H1 (cell line): ENCODE measurements at regions not wholly inside any gene's neighbourhood (a gene's known extent, or its start where the extent isn't known, plus 50 kb on each side); places are given as distances from the start of the nearest gene placed in this dataset.

ENCODE experiments used
- CTCF ChIA-PET: fragments of 300-600 bp; sonication (Branson Sonifier 250); formaldehyde crosslinking; loops from one replicate; lab custom pipeline; 2021; ENCODE audit not compliant: partially characterized antibody; lab: Charles Lee
- POLR2A ChIA-PET: fragments of 300-600 bp; sonication (Branson Sonifier 250); formaldehyde crosslinking; loops from one replicate; lab custom pipeline; 2021; ENCODE audit warnings: inconsistent platforms; ENCODE audit not compliant: partially characterized antibody; lab: Charles Lee
- DNase-seq, 2 experiments: peaks; one replicate each; pipeline versions ENCODE4 v3.0.0 to v3.0.0-alpha.2; 2010 to 2022; ENCODE audit warnings: low spot score in 2 of 2, low read depth in 1 of 2, mixed read lengths in 1 of 2
- FAIRE-seq: peaks from 2 replicates; lab custom pipeline; 2011; peaks lifted over from hg19 to GRCh38; lab: Jason Lieb, UNC
- H2AFZ ChIP-seq: 2 replicates; pipeline ENCODE4 v1.8.1; 2012; ENCODE audit warnings: low read length, inconsistent platforms
- H2AK5ac ChIP-seq: 2 replicates; pipeline ENCODE4 v1.6.1; 2013; ENCODE audit warnings: low read depth, low read length
- H2BK120ac ChIP-seq: replicated peaks from 2 replicates; pipeline ENCODE3; 2013; ENCODE audit warnings: low read depth, low read length, inconsistent platforms
- H2BK12ac ChIP-seq: 2 replicates; pipeline ENCODE4 v1.6.1; 2013; ENCODE audit warnings: low read depth, low read length
- H2BK15ac ChIP-seq: 2 replicates; pipeline ENCODE4 v1.6.1; 2013; ENCODE audit warnings: low read length
- H2BK20ac ChIP-seq: 2 replicates; pipeline ENCODE4 v1.6.1; 2013; ENCODE audit warnings: low read length
- H2BK5ac ChIP-seq: 2 replicates; pipeline ENCODE4 v1.6.1; 2013; ENCODE audit warnings: low read depth, low read length
- H3K14ac ChIP-seq: 2 replicates; pipeline ENCODE4 v1.6.1; 2013; ENCODE audit warnings: inconsistent platforms; ENCODE audit not compliant: insufficient read length
- H3K18ac ChIP-seq: 2 replicates; pipeline ENCODE4 v1.6.1; 2013; ENCODE audit warnings: low read length; ENCODE audit errors: extremely low read depth
- H3K23ac ChIP-seq: 2 replicates; pipeline ENCODE4 v1.6.1; 2013; ENCODE audit warnings: inconsistent platforms; ENCODE audit not compliant: insufficient read length
- H3K23me2 ChIP-seq: 2 replicates; pipeline ENCODE4 v1.6.1; 2013; ENCODE audit warnings: low read depth, low read length
- H3K27ac ChIP-seq: 2 replicates; pipeline ENCODE4 v1.6.1; 2011; ENCODE audit warnings: low read depth, low read length, inconsistent platforms
- H3K27me3 ChIP-seq, 4 experiments: replicated peaks in 1 of 4; 1 replicate in 1 of 4; 2 replicates in 3 of 4; pipeline versions ENCODE4 v1.6.1 to v1.8.1; 2011 to 2013; ENCODE audit warnings: low read length in 3 of 4, mild to moderate bottlenecking in 3 of 4, inconsistent platforms in 2 of 4, mixed read lengths in 2 of 4, moderate library complexity in 1 of 4; ENCODE audit not compliant: control insufficient read depth in 3 of 4, insufficient read depth in 3 of 4; ENCODE audit errors: extremely low read depth in 1 of 4
- H3K36me3 ChIP-seq, 4 experiments: 2 replicates each; pipeline versions ENCODE4 v1.6.1 to v1.8.1; 2011 to 2013; ENCODE audit warnings: mild to moderate bottlenecking in 4 of 4, low read length in 3 of 4, moderate library complexity in 2 of 4, control low read depth in 1 of 4, inconsistent platforms in 1 of 4; ENCODE audit not compliant: insufficient read depth in 4 of 4, control insufficient read depth in 2 of 4
- H3K4ac ChIP-seq: replicated peaks from 2 replicates; pipeline ENCODE3; 2013; ENCODE audit warnings: low read length, low read depth, mixed read lengths, inconsistent platforms; ENCODE audit not compliant: insufficient read length
- H3K4me1 ChIP-seq, 4 experiments: replicated peaks in 1 of 4; 1 replicate in 1 of 4; 2 replicates in 3 of 4; pipeline versions ENCODE4 v1.6.1 to v1.8.1; 2011 to 2013; ENCODE audit warnings: low read length in 3 of 4, inconsistent platforms in 2 of 4, mixed read lengths in 1 of 4; ENCODE audit not compliant: insufficient read depth in 4 of 4, control insufficient read depth in 3 of 4
- H3K4me2 ChIP-seq, 2 experiments: 2 replicates each; pipeline versions ENCODE4 v1.6.1 to v1.8.1; 2011 to 2013; ENCODE audit warnings: low read depth in 2 of 2, low read length in 2 of 2, control low read depth in 1 of 2, inconsistent platforms in 1 of 2, mild to moderate bottlenecking in 1 of 2; ENCODE audit not compliant: insufficient read depth in 1 of 2
- H3K4me3 ChIP-seq, 4 experiments: fragments of 200-600, 300-600 bp in 1 of 4; sonication (generic), shearing (Covaris generic), sonication (Bioruptor Twin) in 1 of 4; 2 replicates each; pipeline versions ENCODE4 v1.5.1 to v1.8.1; 2011 to 2016; ENCODE audit warnings: low read length in 4 of 4, low read depth in 3 of 4, control low read depth in 2 of 4, inconsistent platforms in 2 of 4, mild to moderate bottlenecking in 2 of 4, mixed read lengths in 1 of 4, moderate library complexity in 1 of 4; ENCODE audit not compliant: insufficient read depth in 2 of 4; ENCODE audit errors: extremely low read depth in 1 of 4
- H3K56ac ChIP-seq: replicated peaks from 2 replicates; pipeline ENCODE3; 2013; ENCODE audit warnings: low read depth, mild to moderate bottlenecking, mixed read lengths, low read length, inconsistent platforms; ENCODE audit not compliant: insufficient read length
- H3K79me1 ChIP-seq: 2 replicates; pipeline ENCODE4 v1.6.1; 2013; ENCODE audit warnings: low read depth, low read length, control low read depth
- H3K79me2 ChIP-seq, 2 experiments: 2 replicates each; pipeline versions ENCODE4 v1.6.1 to v1.8.1; 2012 to 2013; ENCODE audit warnings: low read length in 2 of 2, mild to moderate bottlenecking in 2 of 2, inconsistent platforms in 1 of 2; ENCODE audit not compliant: insufficient read depth in 2 of 2, control insufficient read depth in 1 of 2
- H3K9ac ChIP-seq, 4 experiments: replicated peaks in 1 of 4; 1 replicate in 1 of 4; 2 replicates in 3 of 4; pipeline versions ENCODE4 v1.6.1 to v1.8.1; 2011 to 2013; ENCODE audit warnings: low read depth in 3 of 4, low read length in 3 of 4, control low read depth in 2 of 4, mild to moderate bottlenecking in 2 of 4, moderate library complexity in 2 of 4, inconsistent platforms in 1 of 4; ENCODE audit errors: extremely low read depth in 1 of 4
- H3K9me3 ChIP-seq, 2 experiments: 2 replicates each; pipeline versions ENCODE4 v1.6.1 to v1.8.1; 2012 to 2013; ENCODE audit warnings: mild to moderate bottlenecking in 2 of 2, moderate library complexity in 2 of 2, control low read depth in 1 of 2, inconsistent platforms in 1 of 2, low read depth in 1 of 2, low read length in 1 of 2, mixed read lengths in 1 of 2; ENCODE audit not compliant: insufficient read depth in 2 of 2
- H4K20me1 ChIP-seq, 2 experiments: replicated peaks in 1 of 2; 2 replicates each; pipeline versions ENCODE3 to v1.8.1; 2011 to 2013; ENCODE audit warnings: inconsistent platforms in 2 of 2, low read length in 2 of 2, mild to moderate bottlenecking in 1 of 2; ENCODE audit not compliant: insufficient read depth in 2 of 2, control insufficient read depth in 1 of 2
- H4K5ac ChIP-seq: 2 replicates; pipeline ENCODE4 v1.6.1; 2013; ENCODE audit warnings: low read length, low read depth, mixed read lengths, inconsistent platforms; ENCODE audit not compliant: insufficient read length
- H4K8ac ChIP-seq: 2 replicates; pipeline ENCODE4 v1.8.0; 2013; ENCODE audit warnings: mild to moderate bottlenecking, moderate library complexity, low read length, inconsistent platforms; ENCODE audit not compliant: insufficient read depth; ENCODE audit errors: extremely low read depth
- H4K91ac ChIP-seq: replicated peaks from 2 replicates; pipeline ENCODE3; 2013; ENCODE audit warnings: low read length, mixed read lengths, inconsistent platforms; ENCODE audit not compliant: insufficient read length
- CHD1 ChIP-seq: IDR thresholded peaks from 2 replicates; pipeline ENCODE4 v1.6.1; 2012; ENCODE audit warnings: low read depth, low read length, improper control_type of control experiment
- POLR2AphosphoS5 ChIP-seq: IDR thresholded peaks from 2 replicates; pipeline ENCODE4 v1.6.1; 2011; ENCODE audit warnings: low read depth, low read length
- RBBP5 ChIP-seq: IDR thresholded peaks from 2 replicates; pipeline ENCODE4 v1.7.1; 2012; ENCODE audit warnings: low read depth, mild to moderate bottlenecking, inconsistent platforms, low read length, moderate library complexity, borderline replicate concordance
- RXRA ChIP-seq: IDR thresholded peaks from 2 replicates; pipeline ENCODE4 v1.6.1; 2011; ENCODE audit warnings: low read depth, mild to moderate bottlenecking, low read length, moderate library complexity; ENCODE audit not compliant: insufficient read depth
- SP1 ChIP-seq: IDR thresholded peaks from 2 replicates; pipeline ENCODE4 v1.6.1; 2011; ENCODE audit warnings: low read depth, low read length
- ZNF274 ChIP-seq: IDR thresholded peaks from 2 replicates; pipeline ENCODE4 v1.7.0; 2012; ENCODE audit warnings: low read length, borderline replicate concordance; ENCODE audit errors: extremely low read depth
- WGBS, 2 experiments: shearing (Covaris generic) in 1 of 2; methylation state at CpG; one replicate each; pipeline versions ENCODE4 v1.1.6 to v1.1.7; 2013 to 2015; ENCODE audit warnings: low lambda C conversion rate in 2 of 2, mixed read lengths in 2 of 2, inconsistent platforms in 1 of 2, low coverage in 1 of 2, missing lambda C conversion rate in 1 of 2; ENCODE audit not compliant: insufficient replicate concordance in 2 of 2, insufficient coverage in 1 of 2, insufficient read length in 1 of 2; ENCODE audit errors: extremely low coverage in 1 of 2, missing lambda C conversion rate in 1 of 2; 5-methylcytosine and 5-hydroxymethylcytosine counted together

- Histone ChIP-seq H2BK12ac (no peak overlapping the region), H4K91ac (no peak overlapping the region), H2BK15ac (no peak overlapping the region), H3K4me2 (no peak overlapping the region), H3K56ac (no peak overlapping the region), H3K9ac (no peak overlapping the region), H4K20me1 (no peaks in the 10 kb centered on the region), H3K4me3 (no peak overlapping the region), H3K9me3 (no peaks in the 10 kb centered on the region), H4K5ac (no peak overlapping the region), H2BK5ac (no peak overlapping the region), H3K79me2 (no peaks in the 10 kb centered on the region), H2BK20ac (no peak overlapping the region), H2AFZ (no peak overlapping the region), H3K27ac (no peak overlapping the region), H2BK120ac (no peak overlapping the region), H4K8ac (no peak overlapping the region), H3K4me1 (peaks cover 5 to 11% (median 7%) of the 10 kb centered on the region in 4 experiments; a peak in 6 of 7 replicates), H2AK5ac (no peak overlapping the region), H3K23ac (no peak overlapping the region), H3K18ac (no peak overlapping the region), H3K79me1 (no peaks in the 10 kb centered on the region), H3K4ac (no peak overlapping the region), H3K36me3 (no peaks in the 10 kb centered on the region), H3K27me3 (no peaks in the 10 kb centered on the region), H3K23me2 (no peaks in the 10 kb centered on the region), H3K14ac (no peak overlapping the region)
- WGBS, 2 experiments = 80% methylated on average over 1 of the region's 1 CpG; no CpG with 5 or more reads in 1 of the 2 experiments
- FAIRE-seq (no peak), DNase-seq (no peak)
- POLR2A ChIA-PET = no interaction called here
- TF ChIP-seq CHD1 (no peak), RBBP5 (no peak), SP1 (no peak), RXRA (no peak), POLR2AphosphoS5 (no peak), ZNF274 (no peak)
- CTCF ChIA-PET = interaction anchor here (1.3 to 1.4 kb wide), 2 partner anchors 17 to 19 kb away, joined by 4 to 6 read pairs; no protein-coding TSS in a partner anchor
Observed at GRCh38 chr3:34863485-34863884, 775.8 kb upstream of the ARPP21 start.
